ENCODE measurements at regions not wholly inside any gene's neighbourhood (a gene's known extent, or its start where the extent isn't known, plus 50 kb on each side); places are given as distances from the start of the nearest gene placed in this dataset.

GRCh38 chr13:20291037-20291436 is 58.9 kb upstream of the GJB6 start:
- Histone ChIP-seq H3K27me3 (ENCODE audit: control insufficient read depth, extremely low read depth, insufficient read depth, low read length) (no peaks in the 10 kb centered on the region), H2AFZ (ENCODE audit: control insufficient read depth, low read length) (no peak overlapping the region), H3K9me3 (ENCODE audit: control insufficient read depth, low read depth, low read length) (no peaks in the 10 kb centered on the region), H4K20me1 (ENCODE audit: control insufficient read depth, extremely low read depth, insufficient read depth, low read length) (no peaks in the 10 kb centered on the region), H3K4me1 (ENCODE audit: control insufficient read depth, extremely low read depth, insufficient read depth, low read length) (no peaks in the 10 kb centered on the region), H3K27ac (ENCODE audit: control insufficient read depth, insufficient read depth, low read length) (no peak overlapping the region), H3K4me2 (ENCODE audit: control insufficient read depth, extremely low read depth, insufficient read depth, low read depth, low read length) (no peak overlapping the region), H3K79me2 (ENCODE audit: control insufficient read depth, insufficient read depth, low read length) (no peaks in the 10 kb centered on the region), H3K36me3 (ENCODE audit: control insufficient read depth in 2 of 2, extremely low read depth in 1 of 2, insufficient read depth in 2 of 2, low read length in 2 of 2) (no peaks in the 10 kb centered on the region), H3K4me3 (ENCODE audit: control insufficient read depth in 2 of 3, extremely low read depth in 1 of 3, insufficient read depth in 2 of 3, low read depth in 1 of 3, low read length in 3 of 3) (no peak overlapping the region), H3K9me1 (ENCODE audit: control insufficient read depth, extremely low read depth, insufficient read depth, low read length) (no peaks in the 10 kb centered on the region), H3K9ac (ENCODE audit: control insufficient read depth, extremely low read depth, insufficient read depth, low read length) (no peak overlapping the region)
- TF ChIP-seq CTCF (optimal IDR thresholded peaks at IDR 0.05 in 1 of 3, IDR thresholded peaks at IDR 0.05 in 1 of 3, conservative IDR thresholded peaks at IDR 0.05 in 1 of 3; ENCODE audit: extremely low read depth in 1 of 3, insufficient read depth in 2 of 3, low read length in 3 of 3), result no peak
- no peak for TF ChIP-seq EZH2 (IDR thresholded peaks at IDR 0.05; ENCODE audit: low read length)
- dilution Hi-C loops (cut with MboI; ENCODE audit: extremely low pct_ligation_motif_present, low sequenced_read_pairs), result no loop called here
- no peak for FAIRE-seq
- DNase-seq (ENCODE audit: low read depth, low spot score), result no peak

GRCh38 chr13:20288561-20288960 is 56.4 kb upstream of the GJB6 start:
- Histone ChIP-seq H2AFZ (ENCODE audit: control insufficient read depth, low read length) (no peak overlapping the region), H3K27ac (ENCODE audit: control insufficient read depth, insufficient read depth, low read length) (no peak overlapping the region), H3K27me3 (ENCODE audit: control insufficient read depth, extremely low read depth, insufficient read depth, low read length) (no peaks in the 10 kb centered on the region), H3K4me1 (ENCODE audit: control insufficient read depth, extremely low read depth, insufficient read depth, low read length) (no peaks in the 10 kb centered on the region), H3K9me3 (ENCODE audit: control insufficient read depth, low read depth, low read length) (peaks cover 6% of the 10 kb centered on the region), H3K4me3 (ENCODE audit: control insufficient read depth in 2 of 3, extremely low read depth in 1 of 3, insufficient read depth in 2 of 3, low read depth in 1 of 3, low read length in 3 of 3) (no peak overlapping the region), H3K36me3 (ENCODE audit: control insufficient read depth in 2 of 2, extremely low read depth in 1 of 2, insufficient read depth in 2 of 2, low read length in 2 of 2) (no peaks in the 10 kb centered on the region), H3K79me2 (ENCODE audit: control insufficient read depth, insufficient read depth, low read length) (no peaks in the 10 kb centered on the region), H3K9ac (ENCODE audit: control insufficient read depth, extremely low read depth, insufficient read depth, low read length) (no peak overlapping the region), H3K4me2 (ENCODE audit: control insufficient read depth, extremely low read depth, insufficient read depth, low read depth, low read length) (no peak overlapping the region), H4K20me1 (ENCODE audit: control insufficient read depth, extremely low read depth, insufficient read depth, low read length) (no peaks in the 10 kb centered on the region), H3K9me1 (ENCODE audit: control insufficient read depth, extremely low read depth, insufficient read depth, low read length) (no peaks in the 10 kb centered on the region)
- no peak for TF ChIP-seq EZH2 (IDR thresholded peaks at IDR 0.05; ENCODE audit: low read length)
- TF ChIP-seq CTCF (optimal IDR thresholded peaks at IDR 0.05 in 1 of 3, IDR thresholded peaks at IDR 0.05 in 1 of 3, conservative IDR thresholded peaks at IDR 0.05 in 1 of 3; ENCODE audit: extremely low read depth in 1 of 3, insufficient read depth in 2 of 3, low read length in 3 of 3), result no peak
- FAIRE-seq, result no peak
- no peak for DNase-seq (ENCODE audit: low read depth, low spot score)
- dilution Hi-C loops (cut with MboI; ENCODE audit: extremely low pct_ligation_motif_present, low sequenced_read_pairs), result no loop called here

All from keratinocyte (primary cell).